Liver (tissue), 8 donors: ENCODE measurements at regions not wholly inside any gene's neighbourhood (a gene's known extent, or its start where the extent isn't known, plus 50 kb on each side); places are given as distances from the start of the nearest gene placed in this dataset.

ENCODE experiments used
- DNase-seq: peaks from one replicate; pipeline ENCODE4 v3.0.0-alpha.2; 2017; ENCODE audit warnings: low spot score
- H3K27ac ChIP-seq, 2 donors: one replicate each; pipeline ENCODE4 v1.7.0; 2013; ENCODE audit warnings: inconsistent platforms in 2 of 2, low read length in 2 of 2, control low read depth in 1 of 2, low read depth in 1 of 2, mild to moderate bottlenecking in 1 of 2
- H3K27me3 ChIP-seq, 4 donors: one replicate each; pipeline versions ENCODE4 v1.6.1 to v1.7.0; 2013; ENCODE audit warnings: low read length in 3 of 4, inconsistent platforms in 1 of 4, mild to moderate bottlenecking in 1 of 4, moderate library complexity in 1 of 4; ENCODE audit not compliant: control insufficient read depth in 4 of 4, insufficient read depth in 4 of 4
- H3K36me3 ChIP-seq, 4 donors: one replicate each; pipeline versions ENCODE4 v1.6.1 to v1.7.0; 2013; ENCODE audit warnings: low read length in 3 of 4, mild to moderate bottlenecking in 3 of 4, low read depth in 1 of 4, moderate library complexity in 1 of 4; ENCODE audit not compliant: control insufficient read depth in 4 of 4, insufficient read depth in 3 of 4
- H3K4me1 ChIP-seq, 4 donors: one replicate each; pipeline versions ENCODE4 v1.6.1 to v1.7.0; 2013; ENCODE audit warnings: low read length in 3 of 4, mild to moderate bottlenecking in 3 of 4, moderate library complexity in 1 of 4; ENCODE audit not compliant: control insufficient read depth in 4 of 4, insufficient read depth in 4 of 4
- H3K4me3 ChIP-seq, 3 donors: one replicate each; pipeline versions ENCODE4 v1.6.1 to v1.7.0; 2013; ENCODE audit warnings: low read length in 3 of 3, control low read depth in 1 of 3, low read depth in 1 of 3, mild to moderate bottlenecking in 1 of 3
- H3K9ac ChIP-seq, 2 donors: one replicate each; pipeline ENCODE4 v1.7.0; 2013; ENCODE audit warnings: low read length in 2 of 2, mild to moderate bottlenecking in 2 of 2, moderate library complexity in 2 of 2, control low read depth in 1 of 2, low read depth in 1 of 2
- H3K9me3 ChIP-seq, 4 donors: one replicate each; pipeline versions ENCODE4 v1.6.1 to v1.7.0; 2013; ENCODE audit warnings: low read length in 3 of 4; ENCODE audit not compliant: control insufficient read depth in 4 of 4
- ATF3 ChIP-seq: IDR thresholded peaks from 2 replicates; pipeline ENCODE4 v1.6.1; 2016; ENCODE audit warnings: antibody characterized with exemption
- CTCF ChIP-seq: fragments of 150-350 bp; IDR thresholded peaks from 2 replicates; pipeline ENCODE4 v1.5.1; 2017; ENCODE audit warnings: improper control_type of control experiment, low read depth, low read length; ENCODE audit not compliant: missing input control
- EGR1 ChIP-seq, 2 donors: IDR thresholded peaks; 2 replicates each; pipeline ENCODE4 v1.6.1; 2016 to 2018; ENCODE audit warnings: antibody characterized with exemption in 2 of 2, low read depth in 2 of 2
- FOXA1 ChIP-seq: IDR thresholded peaks from 2 replicates; pipeline ENCODE4 v1.6.1; 2016; ENCODE audit warnings: antibody characterized with exemption
- FOXA2 ChIP-seq: IDR thresholded peaks from 2 replicates; pipeline ENCODE4 v1.6.1; 2016; ENCODE audit warnings: antibody characterized with exemption
- GABPA ChIP-seq, 2 donors: IDR thresholded peaks in 1 of 2; conservative IDR thresholded peaks in 1 of 2; 2 replicates each; pipeline ENCODE4 v1.6.1; 2016; ENCODE audit warnings: antibody characterized with exemption in 2 of 2, mild to moderate bottlenecking in 1 of 2, moderate library complexity in 1 of 2
- HNF4A ChIP-seq, 2 donors: conservative IDR thresholded peaks; 2 replicates each; pipeline ENCODE4 v1.6.1; 2016; ENCODE audit warnings: antibody characterized with exemption in 2 of 2, mild to moderate bottlenecking in 2 of 2
- HNF4G ChIP-seq: IDR thresholded peaks from 2 replicates; pipeline ENCODE4 v1.6.1; 2016; ENCODE audit warnings: antibody characterized with exemption
- JUND ChIP-seq, 2 donors: IDR thresholded peaks; 2 replicates each; pipeline ENCODE4 v1.6.1; 2016; ENCODE audit warnings: antibody characterized with exemption in 2 of 2
- MAX ChIP-seq: IDR thresholded peaks from 2 replicates; pipeline ENCODE4 v1.6.1; 2016; ENCODE audit warnings: antibody characterized with exemption
- NR2F2 ChIP-seq: IDR thresholded peaks from 2 replicates; pipeline ENCODE4 v1.6.1; 2016; ENCODE audit warnings: antibody characterized with exemption
- RAD21 ChIP-seq, 2 donors: IDR thresholded peaks; 2 replicates each; pipeline ENCODE4 v1.6.1; 2016; ENCODE audit warnings: antibody characterized with exemption in 2 of 2, mild to moderate bottlenecking in 2 of 2
- REST ChIP-seq: IDR thresholded peaks from 2 replicates; pipeline ENCODE4 v1.6.1; 2016; ENCODE audit warnings: antibody characterized with exemption, mild to moderate bottlenecking
- RXRA ChIP-seq, 2 donors: IDR thresholded peaks; 2 replicates each; pipeline ENCODE4 v1.6.1; 2017 to 2018; ENCODE audit warnings: antibody characterized with exemption in 2 of 2, mild to moderate bottlenecking in 1 of 2
- SP1 ChIP-seq: IDR thresholded peaks from 2 replicates; pipeline ENCODE4 v1.6.1; 2018; ENCODE audit warnings: antibody characterized with exemption, mild to moderate bottlenecking
- TAF1 ChIP-seq: conservative IDR thresholded peaks from 2 replicates; pipeline ENCODE4 v1.6.1; 2016; ENCODE audit warnings: antibody characterized with exemption, mild to moderate bottlenecking
- YY1 ChIP-seq: IDR thresholded peaks from 2 replicates; pipeline ENCODE4 v1.6.1; 2016; ENCODE audit warnings: antibody characterized with exemption, mild to moderate bottlenecking
- ZBTB33 ChIP-seq: IDR thresholded peaks from 2 replicates; pipeline ENCODE4 v1.6.1; 2016; ENCODE audit warnings: antibody characterized with exemption
- WGBS: extraction: QIAGEN DNeasy Blood & Tissue Kit; methylation state at CpG from one replicate; pipeline ENCODE4 v1.1.7; 2013; 5-methylcytosine and 5-hydroxymethylcytosine counted together
- donor health status: healthy.
- donor health status: healthy.
- donor health status: healthy.
- donor health status: healthy.
- donor health status: healthy.

- Histone ChIP-seq H3K27ac (no peak overlapping the region), H3K9ac (no peak overlapping the region), H3K4me3 (no peak overlapping the region), H3K36me3 (no peaks in the 10 kb centered on the region), H3K4me1 (no peaks in the 10 kb centered on the region), H3K9me3 (no peaks in the 10 kb centered on the region), H3K27me3 (peaks cover 0 to 5% (median 0%) of the 10 kb centered on the region in 4 donors)
- no peak for TF ChIP-seq RXRA (IDR thresholded peaks at IDR 0.05)
- no peak for TF ChIP-seq FOXA1
- no peak for TF ChIP-seq HNF4A (conservative IDR thresholded peaks at IDR 0.05)
- no peak for TF ChIP-seq ZBTB33
- no peak for TF ChIP-seq REST
- TF ChIP-seq CTCF: no peak
- no peak for TF ChIP-seq NR2F2
- TF ChIP-seq SP1: no peak
- no peak for TF ChIP-seq EGR1 (IDR thresholded peaks at IDR 0.05; ENCODE audit: low read depth in 2 of 2)
- no peak for TF ChIP-seq TAF1
- no peak for TF ChIP-seq YY1
- no peak for TF ChIP-seq GABPA (IDR thresholded peaks at IDR 0.05 in 1 of 2, conservative IDR thresholded peaks at IDR 0.05 in 1 of 2)
- no peak for TF ChIP-seq FOXA2
- TF ChIP-seq MAX: no peak
- no peak for TF ChIP-seq ATF3
- no peak for TF ChIP-seq HNF4G
- no peak for TF ChIP-seq JUND (IDR thresholded peaks at IDR 0.05)
- no peak for TF ChIP-seq RAD21 (IDR thresholded peaks at IDR 0.05)
- no peak for DNase-seq
- 82% methylated on average over 1 of the region's 1 CpG for WGBS
Observed at GRCh38 chr2:121943285-121943684, 187.8 kb downstream of the TSN start.
